ENCODE measurements at regions not wholly inside any gene's neighbourhood (a gene's known extent, or its start where the extent isn't known, plus 50 kb on each side); places are given as distances from the start of the nearest gene placed in this dataset.

DNA sequence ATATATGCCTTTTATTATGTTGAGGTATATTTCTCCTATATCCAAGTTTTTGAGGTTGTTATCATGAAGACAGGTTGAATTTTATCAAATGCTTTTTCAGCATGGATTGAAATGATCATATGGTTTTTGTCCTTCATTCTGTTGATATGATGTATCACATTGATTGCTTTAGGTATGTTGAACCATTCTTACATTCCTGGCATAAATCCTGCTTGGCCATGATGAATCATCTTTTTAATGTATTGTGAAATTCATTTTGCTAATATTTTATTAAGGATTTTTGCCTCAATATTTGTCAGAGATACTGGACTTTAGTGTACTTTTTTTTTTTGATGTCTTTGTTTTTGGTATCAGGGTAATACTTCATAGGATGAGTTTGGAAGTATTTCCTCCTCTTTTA is 283.8 kb upstream of the C11orf87 start (continued):
- TF ChIP-seq, protein P1, sequence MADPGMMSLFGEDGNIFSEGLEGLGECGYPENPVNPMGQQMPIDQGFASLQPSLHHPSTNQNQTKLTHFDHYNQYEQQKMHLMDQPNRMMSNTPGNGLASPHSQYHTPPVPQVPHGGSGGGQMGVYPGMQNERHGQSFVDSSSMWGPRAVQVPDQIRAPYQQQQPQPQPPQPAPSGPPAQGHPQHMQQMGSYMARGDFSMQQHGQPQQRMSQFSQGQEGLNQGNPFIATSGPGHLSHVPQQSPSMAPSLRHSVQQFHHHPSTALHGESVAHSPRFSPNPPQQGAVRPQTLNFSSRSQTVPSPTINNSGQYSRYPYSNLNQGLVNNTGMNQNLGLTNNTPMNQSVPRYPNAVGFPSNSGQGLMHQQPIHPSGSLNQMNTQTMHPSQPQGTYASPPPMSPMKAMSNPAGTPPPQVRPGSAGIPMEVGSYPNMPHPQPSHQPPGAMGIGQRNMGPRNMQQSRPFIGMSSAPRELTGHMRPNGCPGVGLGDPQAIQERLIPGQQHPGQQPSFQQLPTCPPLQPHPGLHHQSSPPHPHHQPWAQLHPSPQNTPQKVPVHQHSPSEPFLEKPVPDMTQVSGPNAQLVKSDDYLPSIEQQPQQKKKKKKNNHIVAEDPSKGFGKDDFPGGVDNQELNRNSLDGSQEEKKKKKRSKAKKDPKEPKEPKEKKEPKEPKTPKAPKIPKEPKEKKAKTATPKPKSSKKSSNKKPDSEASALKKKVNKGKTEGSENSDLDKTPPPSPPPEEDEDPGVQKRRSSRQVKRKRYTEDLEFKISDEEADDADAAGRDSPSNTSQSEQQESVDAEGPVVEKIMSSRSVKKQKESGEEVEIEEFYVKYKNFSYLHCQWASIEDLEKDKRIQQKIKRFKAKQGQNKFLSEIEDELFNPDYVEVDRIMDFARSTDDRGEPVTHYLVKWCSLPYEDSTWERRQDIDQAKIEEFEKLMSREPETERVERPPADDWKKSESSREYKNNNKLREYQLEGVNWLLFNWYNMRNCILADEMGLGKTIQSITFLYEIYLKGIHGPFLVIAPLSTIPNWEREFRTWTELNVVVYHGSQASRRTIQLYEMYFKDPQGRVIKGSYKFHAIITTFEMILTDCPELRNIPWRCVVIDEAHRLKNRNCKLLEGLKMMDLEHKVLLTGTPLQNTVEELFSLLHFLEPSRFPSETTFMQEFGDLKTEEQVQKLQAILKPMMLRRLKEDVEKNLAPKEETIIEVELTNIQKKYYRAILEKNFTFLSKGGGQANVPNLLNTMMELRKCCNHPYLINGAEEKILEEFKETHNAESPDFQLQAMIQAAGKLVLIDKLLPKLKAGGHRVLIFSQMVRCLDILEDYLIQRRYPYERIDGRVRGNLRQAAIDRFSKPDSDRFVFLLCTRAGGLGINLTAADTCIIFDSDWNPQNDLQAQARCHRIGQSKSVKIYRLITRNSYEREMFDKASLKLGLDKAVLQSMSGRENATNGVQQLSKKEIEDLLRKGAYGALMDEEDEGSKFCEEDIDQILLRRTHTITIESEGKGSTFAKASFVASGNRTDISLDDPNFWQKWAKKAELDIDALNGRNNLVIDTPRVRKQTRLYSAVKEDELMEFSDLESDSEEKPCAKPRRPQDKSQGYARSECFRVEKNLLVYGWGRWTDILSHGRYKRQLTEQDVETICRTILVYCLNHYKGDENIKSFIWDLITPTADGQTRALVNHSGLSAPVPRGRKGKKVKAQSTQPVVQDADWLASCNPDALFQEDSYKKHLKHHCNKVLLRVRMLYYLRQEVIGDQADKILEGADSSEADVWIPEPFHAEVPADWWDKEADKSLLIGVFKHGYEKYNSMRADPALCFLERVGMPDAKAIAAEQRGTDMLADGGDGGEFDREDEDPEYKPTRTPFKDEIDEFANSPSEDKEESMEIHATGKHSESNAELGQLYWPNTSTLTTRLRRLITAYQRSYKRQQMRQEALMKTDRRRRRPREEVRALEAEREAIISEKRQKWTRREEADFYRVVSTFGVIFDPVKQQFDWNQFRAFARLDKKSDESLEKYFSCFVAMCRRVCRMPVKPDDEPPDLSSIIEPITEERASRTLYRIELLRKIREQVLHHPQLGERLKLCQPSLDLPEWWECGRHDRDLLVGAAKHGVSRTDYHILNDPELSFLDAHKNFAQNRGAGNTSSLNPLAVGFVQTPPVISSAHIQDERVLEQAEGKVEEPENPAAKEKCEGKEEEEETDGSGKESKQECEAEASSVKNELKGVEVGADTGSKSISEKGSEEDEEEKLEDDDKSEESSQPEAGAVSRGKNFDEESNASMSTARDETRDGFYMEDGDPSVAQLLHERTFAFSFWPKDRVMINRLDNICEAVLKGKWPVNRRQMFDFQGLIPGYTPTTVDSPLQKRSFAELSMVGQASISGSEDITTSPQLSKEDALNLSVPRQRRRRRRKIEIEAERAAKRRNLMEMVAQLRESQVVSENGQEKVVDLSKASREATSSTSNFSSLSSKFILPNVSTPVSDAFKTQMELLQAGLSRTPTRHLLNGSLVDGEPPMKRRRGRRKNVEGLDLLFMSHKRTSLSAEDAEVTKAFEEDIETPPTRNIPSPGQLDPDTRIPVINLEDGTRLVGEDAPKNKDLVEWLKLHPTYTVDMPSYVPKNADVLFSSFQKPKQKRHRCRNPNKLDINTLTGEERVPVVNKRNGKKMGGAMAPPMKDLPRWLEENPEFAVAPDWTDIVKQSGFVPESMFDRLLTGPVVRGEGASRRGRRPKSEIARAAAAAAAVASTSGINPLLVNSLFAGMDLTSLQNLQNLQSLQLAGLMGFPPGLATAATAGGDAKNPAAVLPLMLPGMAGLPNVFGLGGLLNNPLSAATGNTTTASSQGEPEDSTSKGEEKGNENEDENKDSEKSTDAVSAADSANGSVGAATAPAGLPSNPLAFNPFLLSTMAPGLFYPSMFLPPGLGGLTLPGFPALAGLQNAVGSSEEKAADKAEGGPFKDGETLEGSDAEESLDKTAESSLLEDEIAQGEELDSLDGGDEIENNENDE (IDR thresholded peaks at IDR 0.05; ENCODE audit: insufficient replicate concordance, low read length) = no peak
- no peak for TF ChIP-seq SUZ12 (IDR thresholded peaks at IDR 0.05; ENCODE audit: low read length)
